GM19438 (cell line): ENCODE measurements at regions not wholly inside any gene's neighbourhood (a gene's known extent, or its start where the extent isn't known, plus 50 kb on each side); places are given as distances from the start of the nearest gene placed in this dataset.

ENCODE experiments used
- ATAC-seq: cut with Tn5 transposase; IDR thresholded peaks from one replicate; pipeline ENCODE4 v1.9.1; 2021; ENCODE audit warnings: low read depth; ENCODE audit not compliant: unreplicated experiment

GRCh38 chr2:18209934-18210639 is 331.6 kb downstream of the KCNS3 start:
- no peak for ATAC-seq

GRCh38 chr2:18208956-18209355 is 330.5 kb downstream of the KCNS3 start:
- no peak for ATAC-seq

- no peak for ATAC-seq
Observed at GRCh38 chr2:18200771-18201170, 322.3 kb downstream of the KCNS3 start.

GRCh38 chr2:18198677-18199076 is 320.2 kb downstream of the KCNS3 start:
- ATAC-seq: no peak

GRCh38 chr2:18194161-18194560 is 315.7 kb downstream of the KCNS3 start:
- no peak for ATAC-seq

GRCh38 chr2:18186816-18187613 is 308.5 kb downstream of the KCNS3 start:
- ATAC-seq: no peak

GRCh38 chr2:18182861-18183260 is 304.4 kb downstream of the KCNS3 start:
- ATAC-seq: no peak

- ATAC-seq: no peak
Observed at GRCh38 chr2:18180912-18181311, 302.4 kb downstream of the KCNS3 start.

GRCh38 chr2:18180031-18180610 is 301.7 kb downstream of the KCNS3 start:
- no peak for ATAC-seq

GRCh38 chr2:18178736-18179349 is 300.4 kb downstream of the KCNS3 start:
- ATAC-seq: peak; percentile 91

- no peak for ATAC-seq
Observed at GRCh38 chr2:18176679-18177215, 298.3 kb downstream of the KCNS3 start.

- no peak for ATAC-seq
Observed at GRCh38 chr2:18172607-18173006, 294.1 kb downstream of the KCNS3 start.

- no peak for ATAC-seq
Observed at GRCh38 chr2:18171191-18172139, 293.0 kb downstream of the KCNS3 start.

GRCh38 chr2:18170642-18171041 is 292.2 kb downstream of the KCNS3 start:
- no peak for ATAC-seq

GRCh38 chr2:18169893-18170175 is 291.4 kb downstream of the KCNS3 start:
- ATAC-seq: no peak

- no peak for ATAC-seq
Observed at GRCh38 chr2:18169121-18169892, 290.8 kb downstream of the KCNS3 start.

- ATAC-seq: no peak
Observed at GRCh38 chr2:18167871-18168270, 289.4 kb downstream of the KCNS3 start.

- no peak for ATAC-seq
Observed at GRCh38 chr2:18161681-18162080, 283.2 kb downstream of the KCNS3 start.

GRCh38 chr2:18159896-18160295 is 281.4 kb downstream of the KCNS3 start:
- no peak for ATAC-seq
